ENCODE measurements at regions not wholly inside any gene's neighbourhood (a gene's known extent, or its start where the extent isn't known, plus 50 kb on each side); places are given as distances from the start of the nearest gene placed in this dataset.

GRCh38 chr6:14796974-14797762 lies 448.7 kb upstream of the JARID2 start:
- TF ChIP-seq POLR2A (IDR thresholded peaks at IDR 0.05; ENCODE audit: low read length) (no peak), GATA1 (IDR thresholded peaks at IDR 0.05; ENCODE audit: low read depth, low read length) (no peak)

All from erythroblast (primary cell).